Liver (tissue), 8 donors: ENCODE measurements at regions not wholly inside any gene's neighbourhood (a gene's known extent, or its start where the extent isn't known, plus 50 kb on each side); places are given as distances from the start of the nearest gene placed in this dataset.
A peak's percentile ranks its signal among the peaks of the same experiment; 100 is the strongest.

Experiments
- DNase-seq: peaks from one replicate; pipeline ENCODE4 v3.0.0-alpha.2; 2017; ENCODE audit warnings: low spot score
- H3K27ac ChIP-seq, 2 donors: one replicate each; pipeline ENCODE4 v1.7.0; 2013; ENCODE audit warnings: inconsistent platforms in 2 of 2, low read length in 2 of 2, control low read depth in 1 of 2, low read depth in 1 of 2, mild to moderate bottlenecking in 1 of 2
- H3K27me3 ChIP-seq, 4 donors: one replicate each; pipeline versions ENCODE4 v1.6.1 to v1.7.0; 2013; ENCODE audit warnings: low read length in 3 of 4, inconsistent platforms in 1 of 4, mild to moderate bottlenecking in 1 of 4, moderate library complexity in 1 of 4; ENCODE audit not compliant: control insufficient read depth in 4 of 4, insufficient read depth in 4 of 4
- H3K36me3 ChIP-seq, 4 donors: one replicate each; pipeline versions ENCODE4 v1.6.1 to v1.7.0; 2013; ENCODE audit warnings: low read length in 3 of 4, mild to moderate bottlenecking in 3 of 4, low read depth in 1 of 4, moderate library complexity in 1 of 4; ENCODE audit not compliant: control insufficient read depth in 4 of 4, insufficient read depth in 3 of 4
- H3K4me1 ChIP-seq, 4 donors: one replicate each; pipeline versions ENCODE4 v1.6.1 to v1.7.0; 2013; ENCODE audit warnings: low read length in 3 of 4, mild to moderate bottlenecking in 3 of 4, moderate library complexity in 1 of 4; ENCODE audit not compliant: control insufficient read depth in 4 of 4, insufficient read depth in 4 of 4
- H3K4me3 ChIP-seq, 3 donors: one replicate each; pipeline versions ENCODE4 v1.6.1 to v1.7.0; 2013; ENCODE audit warnings: low read length in 3 of 3, control low read depth in 1 of 3, low read depth in 1 of 3, mild to moderate bottlenecking in 1 of 3
- H3K9ac ChIP-seq, 2 donors: one replicate each; pipeline ENCODE4 v1.7.0; 2013; ENCODE audit warnings: low read length in 2 of 2, mild to moderate bottlenecking in 2 of 2, moderate library complexity in 2 of 2, control low read depth in 1 of 2, low read depth in 1 of 2
- H3K9me3 ChIP-seq, 4 donors: one replicate each; pipeline versions ENCODE4 v1.6.1 to v1.7.0; 2013; ENCODE audit warnings: low read length in 3 of 4; ENCODE audit not compliant: control insufficient read depth in 4 of 4
- ATF3 ChIP-seq: IDR thresholded peaks from 2 replicates; pipeline ENCODE4 v1.6.1; 2016; ENCODE audit warnings: antibody characterized with exemption
- CTCF ChIP-seq: fragments of 150-350 bp; IDR thresholded peaks from 2 replicates; pipeline ENCODE4 v1.5.1; 2017; ENCODE audit warnings: improper control_type of control experiment, low read depth, low read length; ENCODE audit not compliant: missing input control
- EGR1 ChIP-seq, 2 donors: IDR thresholded peaks; 2 replicates each; pipeline ENCODE4 v1.6.1; 2016 to 2018; ENCODE audit warnings: antibody characterized with exemption in 2 of 2, low read depth in 2 of 2
- FOXA1 ChIP-seq: IDR thresholded peaks from 2 replicates; pipeline ENCODE4 v1.6.1; 2016; ENCODE audit warnings: antibody characterized with exemption
- FOXA2 ChIP-seq: IDR thresholded peaks from 2 replicates; pipeline ENCODE4 v1.6.1; 2016; ENCODE audit warnings: antibody characterized with exemption
- GABPA ChIP-seq, 2 donors: IDR thresholded peaks in 1 of 2; conservative IDR thresholded peaks in 1 of 2; 2 replicates each; pipeline ENCODE4 v1.6.1; 2016; ENCODE audit warnings: antibody characterized with exemption in 2 of 2, mild to moderate bottlenecking in 1 of 2, moderate library complexity in 1 of 2
- HNF4A ChIP-seq, 2 donors: conservative IDR thresholded peaks; 2 replicates each; pipeline ENCODE4 v1.6.1; 2016; ENCODE audit warnings: antibody characterized with exemption in 2 of 2, mild to moderate bottlenecking in 2 of 2
- HNF4G ChIP-seq: IDR thresholded peaks from 2 replicates; pipeline ENCODE4 v1.6.1; 2016; ENCODE audit warnings: antibody characterized with exemption
- JUND ChIP-seq, 2 donors: IDR thresholded peaks; 2 replicates each; pipeline ENCODE4 v1.6.1; 2016; ENCODE audit warnings: antibody characterized with exemption in 2 of 2
- MAX ChIP-seq: IDR thresholded peaks from 2 replicates; pipeline ENCODE4 v1.6.1; 2016; ENCODE audit warnings: antibody characterized with exemption
- NR2F2 ChIP-seq: IDR thresholded peaks from 2 replicates; pipeline ENCODE4 v1.6.1; 2016; ENCODE audit warnings: antibody characterized with exemption
- RAD21 ChIP-seq, 2 donors: IDR thresholded peaks; 2 replicates each; pipeline ENCODE4 v1.6.1; 2016; ENCODE audit warnings: antibody characterized with exemption in 2 of 2, mild to moderate bottlenecking in 2 of 2
- REST ChIP-seq: IDR thresholded peaks from 2 replicates; pipeline ENCODE4 v1.6.1; 2016; ENCODE audit warnings: antibody characterized with exemption, mild to moderate bottlenecking
- RXRA ChIP-seq, 2 donors: IDR thresholded peaks; 2 replicates each; pipeline ENCODE4 v1.6.1; 2017 to 2018; ENCODE audit warnings: antibody characterized with exemption in 2 of 2, mild to moderate bottlenecking in 1 of 2
- SP1 ChIP-seq: IDR thresholded peaks from 2 replicates; pipeline ENCODE4 v1.6.1; 2018; ENCODE audit warnings: antibody characterized with exemption, mild to moderate bottlenecking
- TAF1 ChIP-seq: conservative IDR thresholded peaks from 2 replicates; pipeline ENCODE4 v1.6.1; 2016; ENCODE audit warnings: antibody characterized with exemption, mild to moderate bottlenecking
- YY1 ChIP-seq: IDR thresholded peaks from 2 replicates; pipeline ENCODE4 v1.6.1; 2016; ENCODE audit warnings: antibody characterized with exemption, mild to moderate bottlenecking
- ZBTB33 ChIP-seq: IDR thresholded peaks from 2 replicates; pipeline ENCODE4 v1.6.1; 2016; ENCODE audit warnings: antibody characterized with exemption
- WGBS: extraction: QIAGEN DNeasy Blood & Tissue Kit; methylation state at CpG from one replicate; pipeline ENCODE4 v1.1.7; 2013; 5-methylcytosine and 5-hydroxymethylcytosine counted together
- donor health status: healthy.
- donor health status: healthy.
- donor health status: healthy.
- donor health status: healthy.
- donor health status: healthy.

GRCh38 chr1:198969981-198970380, 331.1 kb downstream of the PTPRC start:
- no peak overlapping the region for H3K27ac ChIP-seq
- H3K4me1 ChIP-seq, result no peaks in the 10 kb centered on the region
- H3K9ac ChIP-seq, result no peak overlapping the region
- DNase-seq, result no peak
- H3K27me3 ChIP-seq, result no peaks in the 10 kb centered on the region
- TF ChIP-seq YY1, result no peak
- no peak for TF ChIP-seq FOXA1
- TF ChIP-seq RAD21 (IDR thresholded peaks at IDR 0.05), result no peak
- TF ChIP-seq NR2F2, result no peak
- TF ChIP-seq RXRA (IDR thresholded peaks at IDR 0.05), result no peak
- TF ChIP-seq EGR1 (IDR thresholded peaks at IDR 0.05; ENCODE audit: low read depth in 2 of 2), result no peak
- TF ChIP-seq ATF3, result no peak
- no peak for TF ChIP-seq SP1
- TF ChIP-seq HNF4A (conservative IDR thresholded peaks at IDR 0.05), result no peak
- no peak for TF ChIP-seq CTCF
- TF ChIP-seq TAF1, result no peak
- no peaks in the 10 kb centered on the region for H3K9me3 ChIP-seq
- H3K36me3 ChIP-seq, result no peaks in the 10 kb centered on the region
- H3K4me3 ChIP-seq, result no peak overlapping the region
- 84% methylated on average over 1 of the region's 1 CpG for WGBS

GRCh38 chr1:198970916-198971315, 332.1 kb downstream of the PTPRC start:
- H3K36me3 ChIP-seq, result no peaks in the 10 kb centered on the region
- H3K4me3 ChIP-seq, result no peak overlapping the region
- no peaks in the 10 kb centered on the region for H3K27me3 ChIP-seq
- no peak overlapping the region for H3K27ac ChIP-seq
- no peaks in the 10 kb centered on the region for H3K9me3 ChIP-seq
- no peaks in the 10 kb centered on the region for H3K4me1 ChIP-seq
- TF ChIP-seq FOXA2 (peak; percentile 18), RXRA (IDR thresholded peaks at IDR 0.05) (peak; percentile 21 to 36), HNF4G (no peak), YY1 (peak; percentile 39), REST (no peak), JUND (IDR thresholded peaks at IDR 0.05) (peak; percentile 81 to 87), ZBTB33 (peak; percentile 41), MAX (peak; percentile 35), ATF3 (peak; percentile 45), NR2F2 (no peak), FOXA1 (no peak), EGR1 (IDR thresholded peaks at IDR 0.05; ENCODE audit: low read depth in 2 of 2) (no peak), SP1 (no peak), GABPA (IDR thresholded peaks at IDR 0.05 in 1 of 2, conservative IDR thresholded peaks at IDR 0.05 in 1 of 2) (no peak), TAF1 (no peak), HNF4A (conservative IDR thresholded peaks at IDR 0.05) (peak; percentile 21 to 44), CTCF (no peak), RAD21 (IDR thresholded peaks at IDR 0.05) (peak in 1 of 2 donors; percentile 8)
- H3K9ac ChIP-seq, result no peak overlapping the region
- DNase-seq, result no peak
